ENCODE measurements at regions not wholly inside any gene's neighbourhood (a gene's known extent, or its start where the extent isn't known, plus 50 kb on each side); places are given as distances from the start of the nearest gene placed in this dataset.

GRCh38 chr12:14280921-14281320 is 84.6 kb upstream of the ATF7IP start:
- DNase-seq (ENCODE audit: low spot score): no peak

GRCh38 chr12:14281539-14281938 is 83.9 kb upstream of the ATF7IP start:
- DNase-seq (ENCODE audit: low spot score): no peak

DNA sequence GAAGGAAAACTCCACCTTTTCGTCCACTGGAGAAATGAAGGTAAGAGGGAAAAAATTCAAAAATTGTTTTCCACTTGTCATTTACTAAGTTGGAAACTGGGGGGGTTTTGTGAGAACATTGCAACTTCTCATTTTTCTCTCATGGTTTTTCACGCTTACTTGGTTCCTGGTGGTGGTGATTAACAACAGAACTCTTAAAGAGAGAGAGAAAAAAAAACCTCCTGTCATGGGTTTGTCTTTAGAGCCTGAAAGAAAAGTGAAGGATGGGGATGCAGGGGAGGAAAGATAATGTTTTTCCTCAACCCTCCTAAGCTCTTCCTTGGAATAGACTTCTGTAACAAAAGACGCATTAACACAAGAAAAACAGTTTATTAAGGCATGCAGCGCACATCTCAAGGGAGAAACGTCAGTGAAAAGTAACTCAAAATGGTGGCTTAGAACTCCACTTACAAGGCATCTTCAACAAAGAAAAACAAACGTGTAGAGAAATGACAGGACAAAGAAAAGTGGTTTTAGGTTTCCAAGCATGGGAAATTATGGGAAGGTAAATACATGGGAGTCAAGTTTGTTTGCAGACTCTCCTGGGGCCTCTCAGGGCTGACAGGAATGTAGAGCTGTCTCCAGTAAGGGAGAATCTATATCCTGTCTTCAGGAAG is 81.9 kb upstream of the ATF7IP start:
- DNase-seq (ENCODE audit: low spot score): no peak

DNA sequence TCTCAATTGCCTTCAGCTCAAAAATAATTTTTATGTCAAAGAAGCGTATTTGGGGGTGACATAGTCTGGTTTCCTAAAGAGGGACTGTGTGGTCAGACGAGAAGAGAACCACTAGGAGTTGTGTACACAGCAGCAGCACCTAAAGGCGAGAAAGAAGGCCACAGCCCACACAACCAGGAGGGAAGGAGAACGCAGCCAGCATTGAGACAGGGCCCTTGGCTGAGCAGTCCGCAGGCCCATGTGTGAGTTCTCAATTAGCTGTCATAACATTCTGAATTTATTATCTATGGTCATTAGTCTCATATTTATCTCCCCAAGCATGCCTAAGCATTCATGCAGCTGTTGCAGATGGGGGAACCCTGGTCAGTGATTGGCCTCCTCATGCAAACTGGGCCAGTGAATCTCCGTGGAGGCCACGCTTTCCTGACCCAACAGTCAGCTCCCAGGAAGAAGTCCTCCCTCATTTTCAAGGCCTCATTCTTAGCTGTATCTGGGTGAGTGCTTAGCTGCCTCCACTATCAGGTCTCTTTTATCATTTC is 81.2 kb upstream of the ATF7IP start:
- no peak for DNase-seq (ENCODE audit: low spot score)

DNA sequence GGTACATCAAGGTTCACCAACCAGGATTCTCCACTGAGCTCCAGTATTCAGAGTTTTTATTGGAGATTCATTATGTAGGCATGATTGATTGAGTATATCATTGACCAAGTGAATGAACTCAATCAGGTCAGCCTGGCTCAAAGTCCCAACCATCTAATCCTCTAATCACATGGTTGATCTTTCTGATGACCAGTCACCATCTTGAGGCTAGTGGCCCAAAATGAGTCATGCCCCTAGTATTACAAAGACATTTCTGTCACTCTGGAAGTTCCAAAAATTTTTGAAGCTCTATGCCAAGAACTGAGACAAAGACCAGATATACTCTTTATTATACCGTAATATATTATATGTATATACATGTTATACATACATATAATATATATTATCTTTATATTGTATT is 75.9 kb upstream of the ATF7IP start:
- no peak for DNase-seq (ENCODE audit: low spot score)

- no peak for DNase-seq (ENCODE audit: low spot score)
Measured at GRCh38 chr12:14290951-14291350, 74.5 kb upstream of the ATF7IP start.

DNA sequence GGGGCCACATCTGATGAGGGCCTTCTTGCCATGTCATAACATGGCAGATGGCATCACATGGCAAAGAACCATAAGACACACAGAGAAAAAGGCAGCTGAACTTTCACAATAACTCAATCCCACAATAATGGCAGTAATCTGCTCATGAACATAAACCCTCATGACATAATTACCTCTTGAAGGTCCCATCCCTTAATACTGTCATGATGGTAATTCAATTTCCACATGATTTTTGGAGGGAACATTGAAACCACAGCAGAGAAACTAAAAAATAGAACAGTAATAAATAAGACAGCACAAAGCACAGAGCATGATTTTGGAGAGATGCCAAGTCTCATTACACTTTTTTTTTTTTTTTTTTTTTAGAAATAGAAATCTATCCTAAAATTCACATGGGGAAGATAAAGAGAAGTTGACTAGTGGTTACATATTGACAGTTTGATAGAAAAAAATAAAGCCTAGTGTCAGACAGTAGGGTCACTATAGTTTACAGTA is 61.8 kb upstream of the ATF7IP start:
- no peak for DNase-seq (ENCODE audit: low spot score)

- DNase-seq (ENCODE audit: low spot score): no peak
Measured at GRCh38 chr12:14307004-14307403, 58.5 kb upstream of the ATF7IP start.

GRCh38 chr12:14308516-14308915 is 57.0 kb upstream of the ATF7IP start:
- DNase-seq (ENCODE audit: low spot score): no peak

DNA sequence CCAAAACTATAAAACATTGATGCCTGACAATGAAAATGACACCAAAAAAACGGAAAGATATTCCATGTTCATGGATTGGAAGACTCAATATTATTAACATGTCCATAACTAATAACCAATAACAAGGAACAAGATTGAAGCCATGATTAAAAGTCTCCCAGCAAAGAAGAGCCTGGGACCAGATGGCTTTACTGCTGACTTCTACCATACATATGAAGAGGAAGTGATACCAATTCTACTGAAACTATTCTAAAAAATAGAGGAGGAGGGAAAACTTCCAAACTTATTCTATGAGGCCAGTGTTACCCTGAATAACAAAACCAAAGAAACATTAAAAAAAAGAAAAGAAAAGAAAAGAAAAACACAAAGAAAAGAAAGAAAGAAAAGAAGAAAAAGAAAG is 54.6 kb upstream of the ATF7IP start:
- DNase-seq (ENCODE audit: low spot score): no peak

DNA sequence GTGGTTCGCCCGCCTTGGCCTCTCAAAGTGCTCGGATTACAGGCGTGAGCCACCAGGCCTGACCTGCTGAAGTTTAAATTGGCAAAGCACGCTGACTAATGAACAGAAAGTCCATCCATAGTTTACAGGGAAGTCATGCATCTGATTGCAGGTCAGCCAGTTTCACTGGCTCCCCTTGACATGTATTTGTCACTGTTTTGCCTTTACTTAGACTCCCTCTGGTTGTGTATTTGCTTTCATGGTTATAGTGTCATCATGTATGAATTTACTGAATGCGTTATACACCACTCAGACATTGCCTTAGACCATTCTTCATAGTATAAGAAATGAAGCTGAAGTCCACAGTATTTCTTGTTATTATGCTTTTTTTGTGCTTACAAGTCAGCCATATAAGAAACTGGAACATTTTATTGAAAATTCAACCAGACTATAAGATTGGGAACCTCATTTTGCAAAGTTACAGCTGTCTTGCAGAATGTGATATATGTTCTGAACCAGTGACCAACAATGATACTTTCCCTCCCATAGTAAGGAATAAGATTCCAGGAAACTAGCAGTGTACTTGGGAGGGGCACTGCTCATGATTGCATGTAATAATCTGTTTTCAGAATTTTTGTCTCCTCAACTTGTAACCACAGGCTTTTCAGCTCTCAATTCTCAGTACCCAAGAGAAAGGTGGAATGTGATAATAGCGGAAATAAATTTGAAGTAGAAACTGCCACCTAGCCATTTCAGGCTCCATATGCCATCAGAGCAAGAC is 51.9 kb upstream of the ATF7IP start:
- DNase-seq (ENCODE audit: low spot score): no peak

- no peak for DNase-seq (ENCODE audit: low spot score)
Measured at GRCh38 chr12:14314801-14315200, 50.7 kb upstream of the ATF7IP start.

GRCh38 chr12:14315501-14315900 is 50.0 kb upstream of the ATF7IP start:
- DNase-seq (ENCODE audit: low spot score): no peak

Measured in SW480 (cell line).